Endothelial cell (in vitro differentiated cells): ENCODE measurements at regions not wholly inside any gene's neighbourhood (a gene's known extent, or its start where the extent isn't known, plus 50 kb on each side); places are given as distances from the start of the nearest gene placed in this dataset.

Source experiments
- DNase-seq: peaks from one replicate; pipeline ENCODE4 v3.0.0; 2021; ENCODE audit warnings: low spot score
- H3K27ac Mint-ChIP-seq: one replicate; pipeline ENCODE4 v1.8.0; 2021; ENCODE audit warnings: mixed read lengths, inconsistent platforms; ENCODE audit not compliant: unreplicated experiment
- H3K27me3 Mint-ChIP-seq: one replicate; pipeline ENCODE4 v1.8.0; 2021; ENCODE audit warnings: mild to moderate bottlenecking, moderate library complexity, mixed read lengths, inconsistent platforms; ENCODE audit not compliant: unreplicated experiment
- H3K36me3 Mint-ChIP-seq: one replicate; pipeline ENCODE4 v1.8.0; 2021; ENCODE audit warnings: mild to moderate bottlenecking, low read depth, mixed read lengths, inconsistent platforms; ENCODE audit not compliant: unreplicated experiment
- H3K4me1 Mint-ChIP-seq: one replicate; pipeline ENCODE4 v1.8.0; 2021; ENCODE audit warnings: mild to moderate bottlenecking, mixed read lengths, inconsistent platforms; ENCODE audit not compliant: unreplicated experiment
- H3K4me3 Mint-ChIP-seq: one replicate; pipeline ENCODE4 v1.8.0; 2021; ENCODE audit warnings: mild to moderate bottlenecking, mixed read lengths, inconsistent platforms; ENCODE audit not compliant: unreplicated experiment
- H3K9me3 Mint-ChIP-seq: one replicate; pipeline ENCODE4 v1.8.0; 2021; ENCODE audit warnings: mixed read lengths, inconsistent platforms; ENCODE audit not compliant: unreplicated experiment
- TF ChIP-seq, protein P1 (sequence below): fragments of 200-600 bp; sonication (generic); IDR thresholded peaks from one replicate; pipeline ENCODE4 v1.5.0; 2021; ENCODE audit warnings: antibody characterized with exemption; ENCODE audit not compliant: unreplicated experiment

DNA sequence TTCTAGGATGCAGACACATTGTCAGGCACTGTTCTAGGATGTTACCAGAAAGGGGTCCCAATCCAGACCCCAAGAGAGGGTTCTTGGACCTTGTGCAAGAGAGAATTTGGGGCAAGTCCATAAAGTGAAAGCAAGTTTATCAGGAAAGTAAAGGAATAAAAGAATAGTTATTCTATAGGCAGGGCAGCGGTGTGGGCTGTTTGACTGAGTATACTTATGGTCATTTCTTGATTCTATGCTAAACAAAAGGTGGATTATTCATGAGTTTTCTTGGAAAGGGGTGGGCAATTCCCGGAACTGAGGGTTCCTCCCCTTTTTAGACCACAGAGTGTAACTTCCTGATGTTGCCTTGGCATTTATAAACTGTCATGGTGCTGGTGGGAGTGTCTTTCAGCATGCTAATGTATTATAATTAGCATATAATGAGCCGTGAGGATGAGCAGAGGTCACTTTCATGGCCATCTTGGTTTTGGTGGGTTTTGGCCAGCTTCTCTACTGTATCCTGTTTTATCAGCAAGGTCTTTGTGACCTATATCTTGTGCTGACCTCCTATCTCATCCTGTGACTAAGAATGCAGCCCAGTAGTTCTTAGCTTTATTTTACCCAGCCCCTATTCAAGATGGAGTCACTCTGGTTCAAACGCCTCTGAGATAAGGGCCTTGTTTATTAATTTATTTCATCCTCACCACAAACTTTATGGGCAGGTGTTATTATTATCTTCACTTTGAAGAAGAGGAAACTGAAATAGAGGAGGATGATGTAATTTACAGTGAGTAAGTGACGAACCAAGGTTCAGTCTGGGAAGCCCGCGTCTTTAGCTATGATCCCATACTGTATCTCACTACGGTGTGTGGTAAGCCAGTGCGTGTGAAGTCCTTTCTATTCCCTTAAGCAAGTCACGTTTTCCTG, 186.0 kb upstream of the KLF4 start:
- TF ChIP-seq, protein P1, sequence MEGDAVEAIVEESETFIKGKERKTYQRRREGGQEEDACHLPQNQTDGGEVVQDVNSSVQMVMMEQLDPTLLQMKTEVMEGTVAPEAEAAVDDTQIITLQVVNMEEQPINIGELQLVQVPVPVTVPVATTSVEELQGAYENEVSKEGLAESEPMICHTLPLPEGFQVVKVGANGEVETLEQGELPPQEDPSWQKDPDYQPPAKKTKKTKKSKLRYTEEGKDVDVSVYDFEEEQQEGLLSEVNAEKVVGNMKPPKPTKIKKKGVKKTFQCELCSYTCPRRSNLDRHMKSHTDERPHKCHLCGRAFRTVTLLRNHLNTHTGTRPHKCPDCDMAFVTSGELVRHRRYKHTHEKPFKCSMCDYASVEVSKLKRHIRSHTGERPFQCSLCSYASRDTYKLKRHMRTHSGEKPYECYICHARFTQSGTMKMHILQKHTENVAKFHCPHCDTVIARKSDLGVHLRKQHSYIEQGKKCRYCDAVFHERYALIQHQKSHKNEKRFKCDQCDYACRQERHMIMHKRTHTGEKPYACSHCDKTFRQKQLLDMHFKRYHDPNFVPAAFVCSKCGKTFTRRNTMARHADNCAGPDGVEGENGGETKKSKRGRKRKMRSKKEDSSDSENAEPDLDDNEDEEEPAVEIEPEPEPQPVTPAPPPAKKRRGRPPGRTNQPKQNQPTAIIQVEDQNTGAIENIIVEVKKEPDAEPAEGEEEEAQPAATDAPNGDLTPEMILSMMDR = no peak
- H3K36me3 Mint-ChIP-seq = no peaks in the 10 kb centered on the region
- no peak for DNase-seq
- no peak overlapping the region for H3K4me3 Mint-ChIP-seq
- no peaks in the 10 kb centered on the region for H3K9me3 Mint-ChIP-seq
- no peaks in the 10 kb centered on the region for H3K4me1 Mint-ChIP-seq
- H3K27me3 Mint-ChIP-seq = peaks cover 2% of the 10 kb centered on the region
- H3K27ac Mint-ChIP-seq = no peak overlapping the region

DNA sequence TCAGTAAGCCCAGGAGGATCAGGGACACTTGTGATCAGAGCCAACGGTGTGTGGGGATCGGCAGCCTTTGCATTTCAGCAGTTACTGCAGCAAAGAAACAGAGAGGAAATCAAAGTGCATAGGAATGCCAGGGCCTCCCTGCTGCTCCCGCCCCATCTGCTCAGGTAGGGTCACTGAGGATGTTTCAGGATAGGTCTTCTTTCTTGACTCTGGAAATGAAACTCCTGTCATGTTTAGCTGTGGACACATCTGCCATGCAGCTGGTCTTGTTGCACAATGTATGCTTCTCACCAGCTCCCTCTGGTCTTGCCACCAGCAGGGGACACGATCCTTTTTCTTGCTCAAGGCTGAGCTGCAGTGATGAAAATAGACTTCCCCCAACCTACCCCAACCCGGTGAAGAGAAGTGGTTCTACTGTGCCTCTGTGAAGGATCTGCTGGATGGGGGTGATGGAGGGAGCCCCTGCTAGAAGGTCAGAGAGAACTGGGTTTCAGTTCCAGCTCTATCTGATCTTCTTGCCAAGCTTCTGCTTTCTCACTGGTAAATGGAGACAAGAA, 185.2 kb upstream of the KLF4 start:
- no peak overlapping the region for H3K4me3 Mint-ChIP-seq
- H3K36me3 Mint-ChIP-seq = no peaks in the 10 kb centered on the region
- no peak overlapping the region for H3K27ac Mint-ChIP-seq
- DNase-seq = no peak
- H3K9me3 Mint-ChIP-seq = no peaks in the 10 kb centered on the region
- H3K4me1 Mint-ChIP-seq = no peaks in the 10 kb centered on the region
- TF ChIP-seq, protein P1 = no peak
- peaks cover 2% of the 10 kb centered on the region for H3K27me3 Mint-ChIP-seq

DNA sequence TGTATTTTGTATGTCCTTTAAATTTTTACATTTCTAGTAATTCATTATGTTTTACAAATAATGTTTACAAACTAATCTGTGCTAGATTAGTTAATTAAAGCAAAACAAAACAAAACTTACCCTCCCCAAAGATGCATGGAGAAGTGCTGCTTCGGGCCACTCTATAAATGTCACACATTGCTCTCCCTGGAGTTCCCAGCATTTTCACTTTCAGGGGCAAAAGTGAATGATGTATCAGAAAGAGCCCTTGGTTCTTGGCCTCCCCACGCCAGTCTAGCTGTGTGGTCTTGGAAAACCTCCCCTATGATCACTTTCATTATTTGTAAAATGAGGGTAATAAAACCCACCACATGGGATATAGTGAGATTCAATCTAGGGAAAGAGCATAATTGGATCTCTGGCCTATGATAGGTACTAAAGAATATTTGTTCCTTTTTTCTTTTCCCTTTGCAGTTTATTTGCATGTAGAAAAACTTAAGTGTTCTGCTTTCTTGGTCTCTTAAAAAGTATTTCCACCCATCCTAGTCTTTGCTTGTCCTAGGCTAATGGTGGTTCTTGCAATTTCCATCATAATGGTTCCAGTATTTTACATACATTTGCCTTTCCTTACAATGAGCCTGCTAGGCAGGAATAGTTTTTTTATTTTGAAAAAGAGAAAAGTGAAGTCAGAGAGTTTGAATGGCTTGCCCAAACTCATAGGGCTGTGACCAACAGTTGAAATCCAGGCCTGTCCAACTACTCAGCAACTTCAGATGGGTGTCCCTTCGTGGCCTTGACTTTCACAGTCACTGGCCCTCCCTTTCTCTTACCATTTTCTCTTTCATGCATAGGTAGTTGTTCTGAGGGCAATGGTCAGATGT, 184.5 kb upstream of the KLF4 start:
- H3K27me3 Mint-ChIP-seq = peaks cover 2% of the 10 kb centered on the region
- peaks cover 3% of the 10 kb centered on the region for H3K4me1 Mint-ChIP-seq
- H3K27ac Mint-ChIP-seq = no peak overlapping the region
- DNase-seq = no peak
- TF ChIP-seq, protein P1 = no peak
- H3K4me3 Mint-ChIP-seq = no peak overlapping the region
- no peaks in the 10 kb centered on the region for H3K9me3 Mint-ChIP-seq
- H3K36me3 Mint-ChIP-seq = no peaks in the 10 kb centered on the region

DNA sequence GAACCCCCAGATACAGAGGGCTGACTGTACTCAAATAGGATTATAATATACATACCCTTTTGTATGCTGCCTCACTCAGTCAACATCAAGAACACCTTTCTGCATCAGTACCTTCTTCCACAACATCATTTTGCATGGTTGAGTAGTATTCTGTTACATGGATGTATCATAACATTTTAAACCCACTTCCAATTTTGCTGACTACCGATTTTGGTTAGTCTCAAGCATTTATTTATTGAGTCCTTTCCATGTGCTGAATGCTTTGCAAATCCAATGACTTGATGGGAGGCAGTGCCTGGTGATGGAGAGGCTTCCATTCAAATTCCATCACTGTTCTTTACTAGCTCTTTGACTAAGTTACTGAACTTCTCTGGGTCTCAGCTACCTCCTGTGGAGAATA, 182.0 kb upstream of the KLF4 start:
- Mint-ChIP-seq H3K36me3 (no peaks in the 10 kb centered on the region), H3K27me3 (no peaks in the 10 kb centered on the region), H3K9me3 (no peaks in the 10 kb centered on the region), H3K4me3 (no peak overlapping the region), H3K4me1 (peaks cover 11% of the 10 kb centered on the region), H3K27ac (no peak overlapping the region)
- TF ChIP-seq, protein P1 = no peak
- DNase-seq = no peak
